GM12892 (cell line): ENCODE measurements at regions not wholly inside any gene's neighbourhood (a gene's known extent, or its start where the extent isn't known, plus 50 kb on each side); places are given as distances from the start of the nearest gene placed in this dataset.

ENCODE experiments used
- POLR2A ChIP-seq: IDR thresholded peaks from 2 replicates; pipeline ENCODE4 v1.6.1; 2011; ENCODE audit warnings: low read depth, low read length, control low read depth
- POLR2AphosphoS5 ChIP-seq: IDR thresholded peaks from 2 replicates; pipeline ENCODE4 v1.6.1; 2011; ENCODE audit warnings: low read depth, low read length, control low read depth

- TF ChIP-seq POLR2AphosphoS5 (no peak), POLR2A (no peak)
These were observed 80.1 kb upstream of the SLC22A16 start for GRCh38 chr6:110556317-110557110.
